ENCODE measurements at regions not wholly inside any gene's neighbourhood (a gene's known extent, or its start where the extent isn't known, plus 50 kb on each side); places are given as distances from the start of the nearest gene placed in this dataset.
A peak's percentile ranks its signal among the peaks of the same experiment; 100 is the strongest.

DNA sequence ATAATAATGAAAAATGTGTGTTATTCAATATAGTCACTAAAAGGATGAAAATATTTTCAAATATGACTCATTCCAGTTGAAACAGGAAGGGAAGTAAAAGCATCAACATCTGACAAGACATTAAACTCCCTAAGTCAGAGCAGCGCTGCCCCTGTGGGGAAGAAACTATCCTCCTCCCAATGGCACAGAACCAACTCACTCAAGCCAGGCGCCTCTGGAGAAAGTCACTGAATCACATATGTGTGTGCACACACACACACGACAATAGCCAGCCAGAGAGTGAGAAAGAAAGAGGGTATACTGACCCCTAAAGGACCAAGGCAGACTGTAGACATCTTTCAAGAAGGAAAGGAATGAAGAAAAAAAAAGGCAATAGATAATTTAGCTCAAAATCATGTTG, 126.9 kb downstream of the SETD4 start:
- peak; percentile 97 for DNase-seq (ENCODE audit: low spot score)

DNA sequence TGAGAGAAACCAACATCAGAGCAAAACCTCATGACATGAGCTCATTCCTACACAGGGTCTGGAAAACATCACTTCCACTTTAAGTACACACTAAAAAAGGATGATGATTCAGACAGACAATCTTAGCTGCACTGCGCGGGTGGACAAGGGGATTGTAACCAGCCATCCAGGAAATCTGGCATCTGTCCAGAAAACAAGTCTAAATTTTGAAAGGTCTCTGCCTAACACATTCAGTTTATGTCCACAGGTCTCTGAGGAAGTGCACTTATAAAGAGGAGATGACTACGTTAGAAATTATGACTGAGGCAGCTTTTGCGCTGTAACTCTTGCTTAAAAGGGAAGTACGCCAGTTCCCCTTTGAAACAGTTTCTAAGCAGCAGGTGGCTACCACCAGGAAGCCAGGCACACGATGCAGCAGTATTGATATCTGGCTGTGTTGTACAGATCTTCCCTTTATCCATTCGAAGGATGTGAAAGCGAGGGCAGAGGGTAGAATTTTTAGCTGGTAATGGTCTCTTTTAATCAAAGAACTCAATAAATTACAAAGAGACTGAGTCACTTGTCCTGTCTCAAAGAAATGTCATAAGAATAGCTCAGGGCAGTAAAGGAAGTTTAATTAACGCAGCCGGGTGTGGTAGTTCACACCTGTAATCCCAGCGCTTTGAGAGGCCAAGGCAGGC, 128.0 kb downstream of the SETD4 start:
- DNase-seq (ENCODE audit: low spot score) = peak; percentile 99

DNA sequence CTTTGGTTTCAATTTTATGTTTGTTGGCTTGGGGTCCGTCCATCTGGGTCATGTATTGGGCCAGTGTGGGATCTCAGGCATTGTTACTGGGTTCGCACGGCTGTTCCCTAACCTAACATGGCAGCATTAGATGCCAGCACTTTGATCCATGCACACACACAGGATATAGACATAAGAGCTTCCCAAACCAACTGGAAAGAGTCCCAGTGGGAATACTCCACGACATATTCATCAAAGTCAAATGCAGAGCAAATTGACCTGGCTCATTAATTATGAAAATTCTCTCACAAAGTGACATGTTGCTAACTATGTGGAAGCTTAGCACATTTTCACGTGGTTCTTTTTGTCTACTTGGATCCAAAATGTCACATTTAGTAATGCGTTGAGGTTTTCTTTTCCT, 130.4 kb downstream of the SETD4 start:
- DNase-seq (ENCODE audit: low spot score) = no peak

DNA sequence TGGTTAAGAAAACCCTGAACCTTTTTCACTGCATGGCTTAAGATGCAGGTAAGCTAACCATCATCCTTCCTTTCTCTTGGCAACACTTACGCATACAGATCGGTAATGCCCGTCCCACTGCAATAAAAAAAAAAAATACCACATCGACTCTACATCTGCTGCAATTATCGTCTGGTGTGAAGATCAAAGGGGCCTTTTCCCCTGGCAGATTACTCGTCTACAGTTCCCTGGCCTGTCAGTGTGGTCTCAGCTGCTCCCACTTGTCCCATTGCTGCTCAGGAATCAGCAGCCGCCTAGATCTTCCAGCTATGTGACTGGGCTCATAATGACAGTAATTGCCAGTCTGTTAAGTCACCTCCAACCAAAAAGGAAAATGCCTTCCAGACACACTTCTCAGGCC, 133.1 kb downstream of the SETD4 start:
- no peak for DNase-seq (ENCODE audit: low spot score)

DNA sequence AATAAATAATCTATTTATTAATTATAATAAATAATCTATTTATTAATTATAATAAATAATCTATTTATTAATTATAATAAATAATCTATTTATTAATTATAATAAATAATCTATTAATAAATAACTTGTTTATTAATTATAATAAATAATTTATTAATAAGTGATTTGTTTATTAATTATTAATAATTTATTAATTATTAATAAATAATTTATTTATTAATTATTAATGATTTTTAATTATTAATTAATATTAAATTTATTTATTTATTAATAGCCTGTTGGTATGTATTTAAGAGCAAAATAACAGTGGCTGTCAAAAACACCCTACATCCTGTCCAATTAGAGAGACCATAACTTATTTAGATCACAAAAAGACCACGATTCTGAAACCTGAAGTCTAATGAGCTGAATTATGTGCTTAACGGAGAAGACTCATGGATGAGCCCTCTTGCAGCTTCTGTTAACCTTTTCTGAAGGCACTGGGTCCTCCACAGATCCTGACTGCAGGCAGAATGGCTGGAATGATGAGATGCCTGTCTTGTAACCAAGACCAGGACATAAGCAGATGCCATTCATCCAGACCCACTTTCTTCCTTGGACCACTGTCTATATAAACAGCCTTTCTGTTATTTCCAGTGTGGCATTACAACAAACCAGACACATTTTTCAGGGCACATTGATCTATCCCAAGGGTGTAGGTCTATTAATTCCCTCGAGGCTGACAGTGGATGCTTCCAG, 134.2 kb downstream of the SETD4 start:
- peak; percentile 6 for DNase-seq (ENCODE audit: low spot score)

DNA sequence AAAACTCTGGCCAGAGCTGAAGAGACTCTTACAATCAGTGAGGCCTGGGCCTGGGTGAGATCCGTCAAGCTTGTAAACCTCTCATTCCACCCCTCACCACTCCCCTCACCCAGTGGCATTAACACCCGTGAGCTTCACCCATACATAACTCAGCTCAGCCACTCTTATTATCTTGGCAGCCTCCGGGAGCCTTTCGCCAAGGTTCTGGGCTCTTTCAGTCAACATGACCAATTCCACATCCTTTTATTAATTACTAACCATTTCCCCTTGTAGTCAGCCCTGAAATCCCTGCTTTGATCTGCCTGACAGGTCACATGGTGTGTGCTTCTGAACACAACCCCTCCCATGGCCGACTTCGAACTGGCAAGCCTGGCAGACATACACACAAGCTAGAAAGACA, 134.8 kb downstream of the SETD4 start:
- peak; percentile 93 for DNase-seq (ENCODE audit: low spot score)

DNA sequence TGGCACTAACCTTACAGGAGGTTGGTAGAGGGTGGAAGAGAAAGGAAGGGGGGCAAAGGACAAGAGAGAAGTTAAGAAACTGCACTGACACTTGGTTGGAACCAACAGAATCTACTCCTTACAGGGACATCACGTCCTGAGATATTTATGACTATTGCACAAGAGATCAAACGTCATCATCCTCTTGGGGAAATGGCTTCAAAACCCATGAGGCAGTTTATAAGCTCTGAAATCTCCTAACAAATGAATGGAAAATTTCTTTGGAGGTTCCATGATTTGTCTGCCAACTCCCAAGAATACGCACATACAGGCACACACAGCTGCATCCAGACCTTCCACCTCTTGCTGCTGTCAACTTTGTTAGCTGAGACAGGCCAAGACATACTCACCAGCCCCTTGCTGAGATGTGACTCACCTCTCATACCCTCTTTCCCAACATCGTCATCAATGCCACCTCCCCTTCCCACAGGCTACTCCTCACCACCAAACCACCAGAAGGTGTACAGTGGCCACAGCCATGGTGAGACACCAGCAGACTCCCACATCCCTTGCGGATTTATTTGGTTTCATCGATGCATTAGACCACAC, 135.5 kb downstream of the SETD4 start:
- peak; percentile 95 for DNase-seq (ENCODE audit: low spot score)

DNA sequence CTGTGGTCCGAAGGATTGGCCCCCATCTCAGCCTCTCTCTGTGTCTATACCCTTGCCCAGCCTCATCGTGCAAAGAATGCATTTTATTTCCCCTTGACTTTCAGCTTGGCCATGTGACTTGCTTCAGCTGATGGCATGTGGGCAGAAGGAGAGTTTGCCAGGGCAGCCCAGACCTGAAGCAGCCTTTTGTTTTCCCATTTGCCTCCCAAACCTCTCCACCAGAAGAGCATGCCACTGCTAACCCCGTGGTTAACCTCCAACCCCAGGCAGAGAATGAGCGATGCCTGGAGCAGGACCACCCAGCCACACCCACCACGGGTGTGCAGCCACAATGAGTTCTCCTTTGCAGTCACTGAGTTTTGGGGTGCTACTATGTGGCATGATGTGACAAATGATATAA, 136.4 kb downstream of the SETD4 start:
- peak; percentile 3 for DNase-seq (ENCODE audit: low spot score)

DNA sequence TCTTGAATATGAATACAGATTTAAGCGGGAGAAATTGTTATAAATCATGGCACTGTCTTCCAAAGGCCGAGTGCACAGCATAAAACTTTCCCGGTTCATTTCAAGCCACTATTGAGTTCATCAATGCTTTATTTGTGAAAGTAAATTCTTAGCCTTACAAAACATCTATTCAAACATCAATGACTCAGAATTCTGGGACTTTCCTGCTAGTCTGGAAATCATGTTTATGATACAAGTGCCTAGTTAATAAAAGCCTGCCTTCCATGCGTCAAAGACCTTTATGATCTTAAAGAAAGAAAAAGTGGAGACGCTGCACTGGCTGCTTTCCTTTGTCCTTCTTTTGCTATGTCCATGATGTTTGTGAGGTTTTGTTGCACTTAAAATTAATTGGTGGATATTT, 137.7 kb downstream of the SETD4 start:
- peak; percentile 76 for DNase-seq (ENCODE audit: low spot score)

DNA sequence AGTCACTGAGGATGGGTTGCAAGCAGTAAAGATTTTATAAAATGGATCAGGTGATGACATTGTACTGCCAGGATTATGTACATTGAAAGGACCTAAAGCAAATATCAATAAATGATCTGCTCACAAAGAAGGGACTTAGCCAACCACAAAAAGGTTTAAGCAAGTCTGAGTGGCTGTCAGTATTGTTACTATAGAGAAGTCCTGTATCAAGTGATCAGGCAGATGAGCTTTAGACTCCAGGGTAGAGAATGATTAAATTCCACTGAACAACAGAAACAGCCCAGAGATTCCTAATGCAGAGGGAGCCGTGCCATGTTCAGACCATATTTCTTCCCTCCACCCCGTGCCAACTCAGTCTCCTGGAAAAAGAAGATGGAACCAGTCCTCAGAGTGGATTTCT, 138.9 kb downstream of the SETD4 start:
- no peak for DNase-seq (ENCODE audit: low spot score)

DNA sequence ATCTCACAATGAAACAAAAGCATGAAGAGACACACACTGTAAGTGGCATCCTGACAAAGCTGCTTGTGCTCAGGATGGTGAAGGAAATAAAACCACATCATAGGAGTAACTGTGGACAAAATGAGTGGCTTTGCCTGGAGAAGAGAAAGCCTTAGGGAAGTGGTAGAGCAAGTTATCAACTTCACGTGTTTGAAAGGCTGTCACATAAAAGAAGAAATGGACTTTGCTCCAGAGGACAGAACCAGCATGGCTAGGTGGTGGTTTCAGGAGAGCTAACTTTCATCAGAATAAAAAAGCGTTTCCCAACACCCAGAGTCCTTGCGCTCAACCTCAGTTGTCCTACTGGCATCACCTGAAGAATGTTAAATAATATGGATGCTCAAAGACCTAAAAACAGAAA, 139.9 kb downstream of the SETD4 start:
- DNase-seq (ENCODE audit: low spot score) = no peak

DNA sequence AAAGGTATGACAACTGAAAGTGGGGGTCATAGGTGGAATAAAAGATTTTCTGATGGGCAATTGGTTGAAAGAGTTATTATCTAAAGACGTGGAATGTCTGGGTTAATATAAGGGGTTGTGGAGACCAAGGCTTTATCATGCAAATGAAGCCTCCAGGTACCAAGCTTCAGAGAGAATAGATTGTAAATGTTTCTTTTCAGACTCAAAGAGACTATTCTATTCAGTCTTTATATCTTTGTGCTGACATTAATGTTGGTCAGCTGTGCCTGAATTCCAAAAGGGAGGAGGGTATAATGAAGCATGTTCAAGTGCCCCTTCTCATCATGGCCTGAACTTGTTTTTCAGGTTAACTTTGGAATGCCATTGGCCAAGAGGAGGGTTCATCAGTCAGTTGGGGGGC, 145.3 kb downstream of the SETD4 start:
- DNase-seq (ENCODE audit: low spot score) = no peak

DNA sequence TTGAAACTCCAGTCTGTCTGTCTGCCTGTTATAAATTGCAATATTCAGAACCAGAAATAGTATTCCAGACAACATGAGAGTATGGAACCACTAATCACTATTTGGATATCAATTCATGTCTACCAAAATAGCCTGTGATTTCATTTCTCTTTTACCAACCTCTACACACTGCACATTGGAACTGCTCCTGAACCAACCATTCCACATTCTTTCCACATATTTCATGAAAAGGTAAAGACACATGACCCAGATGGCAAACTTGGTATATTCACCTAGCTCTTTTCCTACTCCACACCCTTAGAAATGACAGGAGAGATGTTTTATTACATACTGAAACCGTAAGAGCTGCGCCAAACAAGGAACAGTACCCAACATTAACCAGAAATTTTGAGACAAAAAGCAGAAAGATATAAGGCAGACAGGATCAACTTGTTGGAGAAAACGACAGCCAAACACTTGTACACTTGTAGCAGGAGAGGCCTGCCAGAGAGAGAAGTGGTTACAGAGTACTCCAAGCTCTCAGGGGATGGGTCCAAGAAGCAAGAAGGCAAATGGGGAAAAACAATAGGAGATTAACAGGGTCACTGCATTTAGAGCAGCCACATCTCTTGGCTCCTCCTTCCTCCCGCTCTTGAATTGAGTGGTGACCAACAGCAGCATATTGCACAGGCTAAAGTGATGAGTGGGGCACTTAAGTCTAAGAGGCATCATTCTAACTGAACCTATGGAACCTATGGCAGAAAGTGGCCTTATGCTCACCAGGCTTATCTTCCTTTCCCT, 148.7 kb downstream of the SETD4 start:
- peak; percentile 5 for DNase-seq (ENCODE audit: low spot score)

DNA sequence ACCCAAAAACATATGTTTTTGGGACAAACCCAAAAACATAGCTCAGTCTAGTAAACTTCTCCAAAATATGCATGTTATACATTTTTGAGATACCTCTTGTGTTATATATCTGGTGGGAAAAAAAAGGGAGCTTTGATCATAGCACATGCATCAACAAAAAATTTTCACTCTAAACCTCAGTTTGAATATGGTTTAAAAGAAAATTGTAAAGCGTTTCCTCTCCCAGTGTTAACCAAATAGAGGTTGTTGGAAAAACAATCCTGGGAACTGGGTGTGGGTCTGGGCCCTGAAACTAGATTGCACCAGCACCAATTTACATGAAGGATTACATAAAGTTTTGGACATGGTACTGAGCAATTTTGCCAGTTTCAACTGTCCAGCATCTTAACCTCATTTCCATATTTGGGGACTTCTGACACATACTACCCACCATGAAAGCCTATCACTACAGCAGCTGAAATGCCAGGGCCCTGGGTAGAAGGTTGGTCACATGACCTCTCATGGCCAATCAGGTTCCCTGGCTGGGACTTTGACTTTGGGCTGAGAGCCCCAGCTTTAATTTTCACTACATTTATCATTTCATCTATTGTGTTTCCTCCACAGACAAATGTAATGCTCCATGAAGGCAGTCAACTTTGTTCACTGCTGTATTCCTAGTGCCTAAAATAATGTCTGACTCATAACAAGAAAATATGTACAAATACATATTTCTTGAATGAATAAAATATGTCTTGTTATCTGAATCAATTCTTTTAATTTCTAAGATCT, 150.7 kb downstream of the SETD4 start:
- no peak for DNase-seq (ENCODE audit: low spot score)

DNA sequence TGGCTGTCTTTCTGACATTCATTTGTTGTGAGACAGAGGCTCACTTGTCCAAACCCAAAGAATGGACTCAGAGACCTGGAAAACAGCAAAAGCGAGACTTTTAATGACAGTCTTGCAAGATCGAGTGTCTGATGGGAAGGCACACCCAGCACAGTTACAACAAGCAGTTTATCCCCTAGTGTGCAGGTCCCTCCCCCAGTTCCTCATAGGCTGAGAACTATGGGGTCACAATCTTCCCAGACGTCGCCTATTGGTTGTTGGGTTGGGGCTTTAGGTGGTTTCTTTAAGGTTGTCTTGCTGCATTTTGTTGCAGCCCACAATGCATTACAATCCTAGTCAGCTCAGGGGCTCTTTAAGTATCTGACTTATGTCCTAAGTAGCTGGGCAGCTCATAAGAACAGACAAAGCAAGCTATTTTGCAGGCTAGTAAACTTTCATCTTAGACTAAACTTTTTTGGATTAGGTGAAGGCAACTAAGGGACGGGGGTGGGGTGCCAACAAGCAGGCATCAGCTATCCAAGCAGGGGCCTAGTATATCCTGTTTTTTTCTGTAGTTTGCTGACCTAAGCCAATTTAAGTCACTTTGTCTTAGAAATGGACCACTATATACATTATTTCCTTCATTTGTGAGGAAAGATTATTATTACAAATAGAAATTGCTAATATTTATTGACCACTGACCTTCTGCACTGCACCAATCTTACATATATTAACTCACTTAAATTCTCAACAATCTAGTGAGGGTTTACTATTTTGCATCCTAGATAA, 151.8 kb downstream of the SETD4 start:
- DNase-seq (ENCODE audit: low spot score) = no peak

DNA sequence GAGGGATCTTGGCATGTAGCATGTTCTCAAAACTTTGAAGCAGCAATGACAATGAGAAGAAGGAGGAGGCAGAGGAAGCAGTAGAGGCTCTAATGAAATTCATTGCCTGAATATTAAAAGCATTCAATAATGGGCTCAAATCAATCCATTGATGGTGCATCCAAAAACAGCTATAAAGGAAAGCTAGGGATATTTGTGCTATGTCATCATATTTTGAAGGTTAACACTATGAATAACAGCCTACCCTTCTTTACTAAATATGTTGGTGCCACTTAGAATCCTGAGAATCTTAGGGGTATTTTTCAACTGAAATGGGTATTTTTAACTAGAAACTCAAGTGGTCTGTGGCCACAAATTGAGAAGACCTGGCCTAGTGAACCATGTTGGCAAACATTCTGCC, 153.7 kb downstream of the SETD4 start:
- no peak for DNase-seq (ENCODE audit: low spot score)

DNA sequence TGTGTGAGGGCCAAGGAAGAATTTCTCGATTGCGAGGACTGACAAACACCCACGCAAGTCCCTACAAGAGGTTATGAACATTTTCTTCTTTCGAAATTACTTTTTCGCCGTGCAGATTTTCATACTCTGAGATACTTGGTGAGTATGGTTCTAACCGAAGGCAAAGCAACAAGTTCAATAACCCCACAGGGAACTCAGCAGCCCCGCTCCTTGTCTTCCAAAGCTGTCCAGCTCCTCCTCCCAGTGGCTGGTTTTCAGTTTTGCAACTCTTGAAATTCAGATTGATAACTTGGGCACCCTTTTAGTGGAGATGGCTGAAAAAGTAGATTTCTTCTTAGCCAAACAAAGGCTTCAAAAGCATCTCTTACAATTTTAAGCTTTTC, 154.4 kb downstream of the SETD4 start:
- peak; percentile 1 for DNase-seq (ENCODE audit: low spot score)

DNA sequence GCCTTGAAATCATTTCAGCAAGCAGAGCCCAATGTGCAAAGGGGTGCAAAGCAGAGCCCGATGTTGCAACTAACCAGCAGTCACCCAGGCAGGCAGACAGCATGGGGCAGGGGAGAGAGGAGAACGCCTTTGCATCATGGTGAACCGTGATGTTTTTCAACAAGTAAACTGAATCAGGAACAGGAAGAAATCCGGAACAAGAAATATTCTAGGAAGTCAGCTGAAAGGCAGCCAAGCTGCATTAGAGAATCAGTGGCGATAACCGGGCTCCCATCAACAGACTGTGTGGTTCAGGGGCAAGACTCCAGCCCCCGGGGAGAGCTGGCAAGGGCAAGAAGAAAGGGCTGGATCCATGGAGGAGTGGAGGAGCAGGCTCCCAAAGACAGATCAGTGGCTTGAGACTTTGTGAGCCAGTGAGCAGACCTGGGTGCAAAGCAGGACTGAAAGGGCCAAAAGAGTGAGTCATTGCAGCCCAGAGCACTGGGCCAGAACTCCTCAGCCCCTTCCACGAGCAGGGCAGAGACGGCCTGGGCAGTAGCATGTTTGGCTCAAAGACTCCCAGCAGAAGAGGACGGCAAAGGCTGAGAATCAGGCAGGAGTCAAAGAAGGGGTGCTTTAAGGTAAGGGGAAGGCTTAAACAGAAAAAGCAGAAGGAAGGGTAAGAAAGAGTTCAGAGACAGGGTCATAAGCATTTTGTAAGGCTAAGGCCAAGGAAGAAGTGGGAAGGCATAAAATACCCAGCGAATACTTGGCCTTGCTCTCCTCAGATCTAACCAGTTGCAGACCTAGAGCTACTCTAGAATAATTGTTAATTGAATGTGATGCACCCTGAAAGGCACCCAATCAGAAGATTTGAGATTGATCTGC, 155.0 kb downstream of the SETD4 start:
- peak; percentile 76 for DNase-seq (ENCODE audit: low spot score)

DNA sequence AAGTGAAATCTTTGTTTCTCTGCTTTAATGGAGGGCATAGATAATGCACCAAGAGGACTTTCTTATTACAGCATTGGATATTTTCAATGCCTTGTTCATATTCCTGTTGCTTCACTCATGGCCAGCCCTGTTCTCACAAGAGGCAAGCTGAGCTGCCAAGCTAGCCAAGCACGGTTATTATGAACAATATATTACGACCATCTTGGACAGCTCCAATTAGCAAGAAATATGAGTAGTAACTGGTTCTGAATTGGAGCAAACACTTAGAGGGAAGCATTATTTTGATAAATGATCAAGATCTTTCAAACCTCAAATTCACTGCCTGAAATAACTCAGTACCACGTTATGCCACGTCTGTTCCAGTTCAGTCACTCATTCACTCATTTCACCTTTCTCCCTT, 159.8 kb downstream of the SETD4 start:
- no peak for DNase-seq (ENCODE audit: low spot score)

DNA sequence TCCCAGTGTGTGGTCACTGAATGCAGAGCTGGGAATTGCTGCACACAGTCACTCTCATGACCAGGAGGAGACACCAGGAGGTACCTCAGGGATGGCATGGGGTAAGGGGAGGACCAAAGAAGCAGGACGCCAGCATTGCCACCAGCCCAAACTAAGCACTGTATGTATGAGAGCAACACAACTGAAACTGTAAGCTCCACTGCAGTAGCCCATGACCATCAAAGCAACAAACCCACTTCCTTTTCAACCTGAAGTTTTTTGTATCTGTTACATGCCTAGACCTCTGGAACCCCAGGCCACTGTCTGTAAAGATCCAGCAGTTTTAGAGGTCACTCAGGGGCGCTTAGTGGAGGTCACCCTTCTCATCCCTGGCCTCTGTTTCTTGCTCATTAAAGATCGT, 164.3 kb downstream of the SETD4 start:
- DNase-seq (ENCODE audit: low spot score) = no peak

Measured in kidney tubule cell (primary cell).